IMR-90 (cell line): ENCODE measurements at regions not wholly inside any gene's neighbourhood (a gene's known extent, or its start where the extent isn't known, plus 50 kb on each side); places are given as distances from the start of the nearest gene placed in this dataset.

Experiments
- ATAC-seq: fragments of 200-7000 bp; cut with Tn5 transposase; 2 replicates; pipeline ENCODE4 v1.9.1; 2020; ENCODE audit warnings: low read depth, mild to moderate bottlenecking, moderate library complexity
- BruUV-seq: library from RNA; stranded (reverse); fragments of 400-500 nt; replicated peaks from 2 replicates; lab custom pipeline; 2021; lab: Mats Ljungman, UMichigan
- CTCF ChIA-PET: fragments of 300-600 bp; formaldehyde crosslinking; extraction: SDS; loops from one replicate; lab custom pipeline; 2021; ENCODE audit warnings: antibody characterized with exemption; lab: Yijun Ruan, JAX
- POLR2A ChIA-PET: fragments of 300-600 bp; sonication (Branson Sonifier 250); formaldehyde crosslinking; loops from one replicate; lab custom pipeline; 2022; ENCODE audit warnings: antibody characterized with exemption; ENCODE audit not compliant: unreplicated experiment; lab: Charles Lee
- DNase-seq: peaks from one replicate; pipeline ENCODE4 v3.0.0; 2013
- H2AFZ ChIP-seq: replicated peaks from 2 replicates; pipeline ENCODE3; 2013; ENCODE audit warnings: low read length, mild to moderate bottlenecking; ENCODE audit not compliant: poor library complexity
- H2AK5ac ChIP-seq: 2 replicates; pipeline ENCODE4 v1.6.1; 2013; ENCODE audit warnings: low read depth, low read length, inconsistent platforms
- H2AK9ac ChIP-seq: replicated peaks from 2 replicates; pipeline ENCODE3; 2013; ENCODE audit warnings: mild to moderate bottlenecking, low read depth, low read length, moderate library complexity; ENCODE audit not compliant: poor library complexity
- H2BK120ac ChIP-seq: 2 replicates; pipeline ENCODE4 v1.6.1; 2013; ENCODE audit warnings: low read depth, low read length, inconsistent platforms
- H2BK15ac ChIP-seq: 3 replicates; pipeline ENCODE4 v1.6.1; 2013; ENCODE audit warnings: low read depth, low read length, inconsistent platforms
- H2BK20ac ChIP-seq: 2 replicates; pipeline ENCODE4 v1.6.1; 2013; ENCODE audit warnings: low read depth, mild to moderate bottlenecking, inconsistent platforms, low read length, moderate library complexity
- H2BK5ac ChIP-seq: 2 replicates; pipeline ENCODE4 v1.6.1; 2013; ENCODE audit warnings: mild to moderate bottlenecking, low read depth, low read length, inconsistent platforms; ENCODE audit not compliant: poor library complexity, severe bottlenecking
- H3K14ac ChIP-seq: replicated peaks from 2 replicates; pipeline ENCODE4 v1.6.1; 2013; ENCODE audit warnings: low read depth, low read length, inconsistent platforms
- H3K18ac ChIP-seq: 2 replicates; pipeline ENCODE4 v1.6.1; 2013; ENCODE audit warnings: low read depth, low read length, control low read depth
- H3K23ac ChIP-seq: 2 replicates; pipeline ENCODE4 v1.6.1; 2013; ENCODE audit warnings: low read depth, low read length, inconsistent platforms
- H3K27ac ChIP-seq: 2 replicates; pipeline ENCODE4 v1.5.1; 2013; ENCODE audit warnings: mild to moderate bottlenecking, control low read depth, low read length; ENCODE audit not compliant: insufficient read depth
- H3K27me3 ChIP-seq: 2 replicates; pipeline ENCODE4 v1.6.1; 2013; ENCODE audit warnings: low read length; ENCODE audit not compliant: control insufficient read depth, insufficient read depth
- H3K36me3 ChIP-seq: 2 replicates; pipeline ENCODE4 v1.6.1; 2013; ENCODE audit warnings: low read length, mixed read lengths; ENCODE audit not compliant: control insufficient read depth, insufficient read depth
- H3K4ac ChIP-seq: 2 replicates; pipeline ENCODE4 v1.6.1; 2013; ENCODE audit warnings: low read depth, low read length, inconsistent platforms
- H3K4me1 ChIP-seq: 2 replicates; pipeline ENCODE4 v1.6.1; 2013; ENCODE audit warnings: low read length, mixed read lengths; ENCODE audit not compliant: control insufficient read depth, insufficient read depth
- H3K4me2 ChIP-seq: 2 replicates; pipeline ENCODE4 v1.6.1; 2013; ENCODE audit warnings: low read depth, mild to moderate bottlenecking, control low read depth, low read length, moderate library complexity
- H3K4me3 ChIP-seq: 2 replicates; pipeline ENCODE4 v1.5.1; 2013; ENCODE audit warnings: low read depth, mild to moderate bottlenecking, control low read depth, low read length, moderate library complexity; ENCODE audit not compliant: insufficient read depth
- H3K56ac ChIP-seq: 2 replicates; pipeline ENCODE4 v1.6.1; 2013; ENCODE audit warnings: low read length, inconsistent platforms; ENCODE audit not compliant: insufficient read depth; ENCODE audit errors: extremely low read depth
- H3K79me1 ChIP-seq, 2 experiments: 2 replicates each; pipeline ENCODE4 v1.6.1; 2013; ENCODE audit warnings: low read length in 2 of 2, inconsistent platforms in 1 of 2, low read depth in 1 of 2
- H3K9ac ChIP-seq: 2 replicates; pipeline ENCODE4 v1.6.1; 2013; ENCODE audit warnings: low read depth, low read length, control low read depth
- H3K9me1 ChIP-seq: 2 replicates; pipeline ENCODE4 v1.6.1; 2013; ENCODE audit warnings: low read length, inconsistent platforms; ENCODE audit not compliant: insufficient read depth
- H3K9me3 ChIP-seq: 2 replicates; pipeline ENCODE4 v1.6.1; 2013; ENCODE audit warnings: low read length; ENCODE audit not compliant: control insufficient read depth, insufficient read depth
- H4K20me1 ChIP-seq: 2 replicates; pipeline ENCODE4 v1.6.1; 2013; ENCODE audit warnings: low read length, inconsistent platforms; ENCODE audit not compliant: insufficient read depth
- H4K5ac ChIP-seq: 2 replicates; pipeline ENCODE4 v1.6.1; 2013; ENCODE audit warnings: mild to moderate bottlenecking, low read depth, low read length, control low read depth
- H4K8ac ChIP-seq, 2 experiments: 2 replicates each; pipeline ENCODE4 v1.6.1; 2013; ENCODE audit warnings: low read depth in 2 of 2, low read length in 2 of 2, control low read depth in 1 of 2, inconsistent platforms in 1 of 2
- H4K91ac ChIP-seq: 2 replicates; pipeline ENCODE4 v1.6.1; 2013; ENCODE audit warnings: low read depth, low read length, inconsistent platforms; ENCODE audit not compliant: insufficient read depth
- CEBPB ChIP-seq: IDR thresholded peaks from 2 replicates; pipeline ENCODE4 v1.6.1; 2012; ENCODE audit warnings: low read depth, low read length, improper control_type of control experiment
- MAFK ChIP-seq: IDR thresholded peaks from 2 replicates; pipeline ENCODE4 v1.6.1; 2012; ENCODE audit warnings: low read depth, low read length, improper control_type of control experiment
- NFE2L2 ChIP-seq: fragments of 150-350 bp; IDR thresholded peaks from 2 replicates; pipeline ENCODE4 v1.6.1; 2016; ENCODE audit warnings: low read depth, mild to moderate bottlenecking, low read length
- POLR2A ChIP-seq: IDR thresholded peaks from 2 replicates; pipeline ENCODE4 v1.6.1; 2012; ENCODE audit warnings: mild to moderate bottlenecking, low read depth, low read length
- WGBS, 2 experiments: methylation state at CpG; one replicate each; pipeline versions ENCODE4 v1.1.5 to v1.1.7; 2013; ENCODE audit warnings: missing lambda C conversion rate in 2 of 2; ENCODE audit not compliant: insufficient read length in 1 of 2; ENCODE audit errors: extremely low coverage in 2 of 2; 5-methylcytosine and 5-hydroxymethylcytosine counted together
- dilution Hi-C: fragments of 300-500 bp; cut with HindIII; formaldehyde crosslinking; loops from one replicate; pipeline ENCODE4 v1.14.3; 2018; ENCODE audit warnings: low sequenced_read_pairs; ENCODE audit not compliant: unreplicated experiment
- in situ Hi-C: fragments of 300-500 bp; cut with MboI; formaldehyde crosslinking; loops from 3 replicates; pipeline ENCODE4 v1.14.3; 2019; ENCODE audit warnings: low sequenced_read_pairs, inconsistent platforms, mixed read lengths
- intact Hi-C: fragments of 100-400 bp; cut with micrococcal nuclease; formaldehyde crosslinking; loops from 2 replicates; pipeline ENCODE4 v1.10.0; 2022

GRCh38 chr10:123576706-123577105, 89.4 kb upstream of the GPR26 start:
- no peak overlapping the region for H3K56ac ChIP-seq
- H3K9me1 ChIP-seq: no peaks in the 10 kb centered on the region
- in situ Hi-C loops: no loop called here
- no peak overlapping the region for H2BK15ac ChIP-seq
- H2BK5ac ChIP-seq: no peak overlapping the region
- H3K79me1 ChIP-seq: no peaks in the 10 kb centered on the region
- H3K4me3 ChIP-seq: no peak overlapping the region
- H3K18ac ChIP-seq: no peak overlapping the region
- H3K9ac ChIP-seq: no peak overlapping the region
- H2BK20ac ChIP-seq: no peak overlapping the region
- no peak overlapping the region for H3K27ac ChIP-seq
- no peaks in the 10 kb centered on the region for H3K36me3 ChIP-seq
- ATAC-seq (no peak), DNase-seq (no peak)
- dilution Hi-C loops: no loop called here
- H2AK5ac ChIP-seq: no peak overlapping the region
- H3K27me3 ChIP-seq: no peaks in the 10 kb centered on the region
- H3K14ac ChIP-seq: no peak overlapping the region
- H3K4ac ChIP-seq: no peak overlapping the region
- H4K91ac ChIP-seq: no peak overlapping the region
- no peak overlapping the region for H2AFZ ChIP-seq
- peaks cover 5% of the 10 kb centered on the region; the same call in 1 of the 2 replicates for H3K9me3 ChIP-seq
- no peaks in the 10 kb centered on the region for H4K20me1 ChIP-seq
- no peaks in the 10 kb centered on the region for H3K4me1 ChIP-seq
- CTCF ChIA-PET: no interaction called here
- no peak overlapping the region for H4K5ac ChIP-seq
- no peak overlapping the region for H3K4me2 ChIP-seq
- no TSS peak for BruUV-seq
- H4K8ac ChIP-seq: no peak overlapping the region
- POLR2A ChIA-PET: no interaction called here
- intact Hi-C loops: no loop called here
- 20% methylated on average over 1 of the region's 3 CpGs; no CpG with 5 or more reads in 1 of the 2 experiments for WGBS, 2 experiments
- no peak overlapping the region for H2BK120ac ChIP-seq
- H2AK9ac ChIP-seq: no peak overlapping the region
- TF ChIP-seq MAFK: no peak
- TF ChIP-seq CEBPB: no peak
- no peak for TF ChIP-seq NFE2L2
- no peak for TF ChIP-seq POLR2A
- no peak overlapping the region for H3K23ac ChIP-seq
